Epithelial cell of esophagus (primary cell): ENCODE measurements at regions not wholly inside any gene's neighbourhood (a gene's known extent, or its start where the extent isn't known, plus 50 kb on each side); places are given as distances from the start of the nearest gene placed in this dataset.

Source experiments
- DNase-seq: peaks from one replicate; pipeline ENCODE4 v3.0.0; 2010; ENCODE audit warnings: low read depth
- H3K4me3 ChIP-seq: 2 replicates; pipeline ENCODE4 v1.5.1; 2011; ENCODE audit warnings: mild to moderate bottlenecking, low read length, control low read depth
- CTCF ChIP-seq: IDR thresholded peaks from 2 replicates; pipeline ENCODE4 v1.5.1; 2011; ENCODE audit warnings: low read depth, mild to moderate bottlenecking, low read length, control low read depth, inconsistent platforms; ENCODE audit not compliant: insufficient read depth; ENCODE audit errors: missing control alignments

- no peak for DNase-seq
- no peak for TF ChIP-seq CTCF
- no peak overlapping the region for H3K4me3 ChIP-seq
These were observed 138.0 kb upstream of the EFNA5 start for GRCh38 chr5:107808671-107809137.

- TF ChIP-seq CTCF = no peak
- H3K4me3 ChIP-seq = no peak overlapping the region
These were observed 136.7 kb upstream of the EFNA5 start for GRCh38 chr5:107807431-107807830.

GRCh38 chr5:107806705-107807104 lies 136.0 kb upstream of the EFNA5 start:
- TF ChIP-seq CTCF = no peak
- DNase-seq = peak; percentile 91
- no peak overlapping the region for H3K4me3 ChIP-seq

More at GRCh38 chr5:107807431-107807830, 136.7 kb upstream of the EFNA5 start:
- no peak for DNase-seq

- DNase-seq = no peak
These were observed 135.5 kb upstream of the EFNA5 start for GRCh38 chr5:107806271-107806670.

DNA sequence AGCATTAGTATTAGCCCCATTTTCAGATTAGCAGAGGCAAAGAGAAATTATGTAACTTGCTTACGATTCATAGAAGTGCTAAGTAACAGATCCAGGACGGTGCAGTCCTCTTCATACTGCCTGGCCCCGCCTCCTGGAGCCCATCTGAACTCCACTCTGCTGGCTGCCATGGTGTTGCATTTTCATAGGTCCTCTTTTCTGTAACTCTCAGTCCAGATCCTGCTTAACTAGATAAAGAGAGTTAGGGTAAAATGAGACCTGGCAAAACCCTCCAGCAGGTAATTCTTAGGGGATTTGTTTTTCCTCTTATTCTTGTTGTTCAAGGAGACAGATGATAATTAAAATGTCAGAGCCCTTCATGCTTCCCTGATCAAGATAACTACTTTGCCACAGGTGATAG lies 135.1 kb upstream of the EFNA5 start:
- no peak for DNase-seq
- TF ChIP-seq CTCF = no peak

More at GRCh38 chr5:107806271-107806670, 135.5 kb upstream of the EFNA5 start:
- no peak for TF ChIP-seq CTCF
- no peak overlapping the region for H3K4me3 ChIP-seq

DNA sequence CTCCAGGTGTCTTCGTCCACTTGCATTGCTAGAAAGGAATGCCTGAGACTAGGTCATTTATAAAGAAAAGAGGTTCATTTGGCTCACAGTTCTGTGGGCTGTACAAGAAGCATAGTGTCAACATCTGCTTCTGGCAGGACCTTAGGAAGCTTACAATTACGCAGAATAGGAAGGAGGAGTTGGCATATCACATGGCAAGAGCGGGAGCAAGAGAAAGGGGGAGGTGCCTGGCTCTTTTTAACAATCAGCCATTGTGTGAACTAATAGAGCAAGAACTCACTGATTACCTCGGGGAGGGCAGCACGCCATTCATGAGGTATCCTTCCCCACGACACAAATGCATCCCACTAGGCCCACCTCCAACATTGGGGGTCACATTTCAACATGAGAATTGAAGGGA lies 134.4 kb upstream of the EFNA5 start:
- H3K4me3 ChIP-seq = no peak overlapping the region
- no peak for DNase-seq
- TF ChIP-seq CTCF = no peak

More for the DNA sequence above, 135.1 kb upstream of the EFNA5 start:
- H3K4me3 ChIP-seq = no peak overlapping the region

GRCh38 chr5:107803728-107804127 lies 133.0 kb upstream of the EFNA5 start:
- DNase-seq = no peak
- H3K4me3 ChIP-seq = no peak overlapping the region
- no peak for TF ChIP-seq CTCF
